ENCODE measurements at regions not wholly inside any gene's neighbourhood (a gene's known extent, or its start where the extent isn't known, plus 50 kb on each side); places are given as distances from the start of the nearest gene placed in this dataset.
"Not testable (repeated sequence)": the region's sequence is repeated elsewhere in the genome, so short reads cannot be mapped to it uniquely, and the experiment has no call there.

- CTCF ChIA-PET, result interaction anchor here (0.7 kb wide), 1 partner anchor 246 kb away, joined by 6 read pairs; no protein-coding TSS in a partner anchor
- POLR2A ChIA-PET (ENCODE audit: low non-redundant PET), result no interaction called here
- no peak for TF ChIP-seq CTCF (conservative IDR thresholded peaks at IDR 0.05; ENCODE audit: low read depth)
- no peak for DNase-seq (ENCODE audit: low spot score)
- no peak overlapping the region for H3K27ac ChIP-seq
Measured at GRCh38 chr5:89173528-89173927, 290.5 kb upstream of the MEF2C start.

GRCh38 chr5:89168766-89169165 lies 285.8 kb upstream of the MEF2C start:
- CTCF ChIA-PET, result no interaction called here
- POLR2A ChIA-PET (ENCODE audit: low non-redundant PET), result no interaction called here
- DNase-seq (ENCODE audit: low spot score), result no peak

GRCh38 chr5:89164703-89165102 lies 281.7 kb upstream of the MEF2C start:
- DNase-seq (ENCODE audit: low spot score); POLR2A ChIA-PET (ENCODE audit: low non-redundant PET); CTCF ChIA-PET; H3K27ac ChIP-seq: not testable (repeated sequence)

More at GRCh38 chr5:89168766-89169165, 285.8 kb upstream of the MEF2C start:
- H3K27ac ChIP-seq, result no peak overlapping the region
- TF ChIP-seq CTCF (conservative IDR thresholded peaks at IDR 0.05; ENCODE audit: low read depth), result no peak

- TF ChIP-seq CTCF (conservative IDR thresholded peaks at IDR 0.05; ENCODE audit: low read depth), result no peak
- ChIA-PET CTCF (no interaction called here), POLR2A (ENCODE audit: low non-redundant PET) (no interaction called here)
- no peak for DNase-seq (ENCODE audit: low spot score)
- H3K27ac ChIP-seq, result no peak overlapping the region
Measured at GRCh38 chr5:89156226-89156625, 273.2 kb upstream of the MEF2C start.

GRCh38 chr5:89147031-89147430 lies 264.0 kb upstream of the MEF2C start:
- no peak overlapping the region for H3K27ac ChIP-seq
- DNase-seq (ENCODE audit: low spot score), result no peak
- ChIA-PET CTCF (interaction anchor here (0.6 to 0.7 kb wide), 2 partner anchors 500 to 1633 kb away, joined by 3 read pairs; no protein-coding TSS in a partner anchor), POLR2A (ENCODE audit: low non-redundant PET) (interaction anchor here (0.5 kb wide), 1 partner anchor 947 kb away, joined by 37 read pairs; no protein-coding TSS in a partner anchor)
- no peak for TF ChIP-seq CTCF (conservative IDR thresholded peaks at IDR 0.05; ENCODE audit: low read depth)

- CTCF ChIA-PET, result no interaction called here
- POLR2A ChIA-PET (ENCODE audit: low non-redundant PET), result no interaction called here
- H3K27ac ChIP-seq, result no peak overlapping the region
- no peak for TF ChIP-seq CTCF (conservative IDR thresholded peaks at IDR 0.05; ENCODE audit: low read depth)
- no peak for DNase-seq (ENCODE audit: low spot score)
Measured at GRCh38 chr5:89137148-89137547, 254.2 kb upstream of the MEF2C start.

GRCh38 chr5:89133975-89134374 lies 251.0 kb upstream of the MEF2C start:
- ChIA-PET CTCF (interaction anchor here (0.6 kb wide), 1 partner anchor 405 kb away, joined by 5 read pairs; no protein-coding TSS in a partner anchor), POLR2A (ENCODE audit: low non-redundant PET) (no interaction called here)
- no peak overlapping the region for H3K27ac ChIP-seq
- no peak for DNase-seq (ENCODE audit: low spot score)
- TF ChIP-seq CTCF (conservative IDR thresholded peaks at IDR 0.05; ENCODE audit: low read depth), result no peak
